ENCODE measurements at regions not wholly inside any gene's neighbourhood (a gene's known extent, or its start where the extent isn't known, plus 50 kb on each side); places are given as distances from the start of the nearest gene placed in this dataset.

- no peak for TF ChIP-seq POLR2A (IDR thresholded peaks at IDR 0.05; ENCODE audit: low read depth)
- TF ChIP-seq CTCF (IDR thresholded peaks at IDR 0.05): no peak
Observed at GRCh38 chr6:134768931-134769330, 181.0 kb downstream of the ALDH8A1 start.

Measured in esophagus muscularis mucosa (tissue), 3 donors.